ENCODE measurements at regions not wholly inside any gene's neighbourhood (a gene's known extent, or its start where the extent isn't known, plus 50 kb on each side); places are given as distances from the start of the nearest gene placed in this dataset.

DNA sequence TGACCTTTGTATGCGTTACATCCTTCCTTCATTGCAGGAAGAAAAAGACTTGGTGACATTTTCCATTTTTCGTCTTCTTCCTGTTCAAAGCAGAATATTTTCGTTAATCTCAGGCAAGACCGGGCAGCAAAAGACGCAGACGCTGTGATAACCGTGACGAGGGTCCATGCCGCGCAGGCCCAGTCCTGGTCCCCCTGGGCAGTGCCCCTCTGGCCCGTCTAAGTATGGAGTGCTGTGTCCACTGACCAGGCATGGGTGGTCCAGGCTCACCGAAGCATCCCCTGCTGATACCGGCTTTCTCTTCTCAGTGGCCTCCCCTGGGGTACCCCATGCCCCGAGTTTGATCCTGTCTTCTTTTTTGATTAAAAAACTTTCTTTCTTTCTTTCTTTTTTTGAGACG, 135.2 kb upstream of the ASB18 start:
- TF ChIP-seq, protein P1, sequence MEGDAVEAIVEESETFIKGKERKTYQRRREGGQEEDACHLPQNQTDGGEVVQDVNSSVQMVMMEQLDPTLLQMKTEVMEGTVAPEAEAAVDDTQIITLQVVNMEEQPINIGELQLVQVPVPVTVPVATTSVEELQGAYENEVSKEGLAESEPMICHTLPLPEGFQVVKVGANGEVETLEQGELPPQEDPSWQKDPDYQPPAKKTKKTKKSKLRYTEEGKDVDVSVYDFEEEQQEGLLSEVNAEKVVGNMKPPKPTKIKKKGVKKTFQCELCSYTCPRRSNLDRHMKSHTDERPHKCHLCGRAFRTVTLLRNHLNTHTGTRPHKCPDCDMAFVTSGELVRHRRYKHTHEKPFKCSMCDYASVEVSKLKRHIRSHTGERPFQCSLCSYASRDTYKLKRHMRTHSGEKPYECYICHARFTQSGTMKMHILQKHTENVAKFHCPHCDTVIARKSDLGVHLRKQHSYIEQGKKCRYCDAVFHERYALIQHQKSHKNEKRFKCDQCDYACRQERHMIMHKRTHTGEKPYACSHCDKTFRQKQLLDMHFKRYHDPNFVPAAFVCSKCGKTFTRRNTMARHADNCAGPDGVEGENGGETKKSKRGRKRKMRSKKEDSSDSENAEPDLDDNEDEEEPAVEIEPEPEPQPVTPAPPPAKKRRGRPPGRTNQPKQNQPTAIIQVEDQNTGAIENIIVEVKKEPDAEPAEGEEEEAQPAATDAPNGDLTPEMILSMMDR (IDR thresholded peaks at IDR 0.05) = no peak
- TF ChIP-seq POLR2A (IDR thresholded peaks at IDR 0.05) (no peak), EP300 (IDR thresholded peaks at IDR 0.05) (no peak), POLR2AphosphoS5 (IDR thresholded peaks at IDR 0.05) (no peak)
